ENCODE measurements at regions not wholly inside any gene's neighbourhood (a gene's known extent, or its start where the extent isn't known, plus 50 kb on each side); places are given as distances from the start of the nearest gene placed in this dataset.

DNA sequence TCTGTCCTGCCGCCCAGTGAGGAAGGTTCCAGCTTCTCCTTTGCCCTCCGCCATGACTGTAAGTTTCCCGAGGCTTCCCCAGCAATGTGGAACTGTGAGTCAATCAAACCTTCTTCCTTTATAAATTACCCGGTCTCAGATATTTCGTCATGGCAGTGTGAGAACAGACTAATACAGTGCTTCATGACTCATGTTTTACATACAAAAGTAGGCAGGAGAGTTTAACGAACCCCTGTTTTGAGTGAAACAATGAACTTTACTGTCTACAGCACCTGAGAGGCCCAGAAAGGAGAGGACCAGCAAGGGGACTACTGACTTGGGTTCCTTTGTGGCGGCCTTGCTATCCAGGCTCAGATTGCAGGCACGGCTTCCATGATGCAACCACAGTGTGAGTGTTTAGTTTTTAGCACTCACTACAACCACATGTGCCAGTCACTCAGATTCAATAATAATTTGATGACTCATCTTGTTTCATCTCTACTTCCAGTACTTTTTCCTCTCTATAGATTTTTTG is 139.1 kb upstream of the CLINT1 start:
- no peaks in the 10 kb centered on the region for H3K9me3 ChIP-seq
- no peak overlapping the region for H3K4me3 ChIP-seq
- H3K36me3 ChIP-seq, result no peaks in the 10 kb centered on the region
- H3K27me3 ChIP-seq, result no peaks in the 10 kb centered on the region
- no peak for DNase-seq (ENCODE audit: low spot score)
- no peak overlapping the region for H3K27ac ChIP-seq
- TF ChIP-seq, protein P1, sequence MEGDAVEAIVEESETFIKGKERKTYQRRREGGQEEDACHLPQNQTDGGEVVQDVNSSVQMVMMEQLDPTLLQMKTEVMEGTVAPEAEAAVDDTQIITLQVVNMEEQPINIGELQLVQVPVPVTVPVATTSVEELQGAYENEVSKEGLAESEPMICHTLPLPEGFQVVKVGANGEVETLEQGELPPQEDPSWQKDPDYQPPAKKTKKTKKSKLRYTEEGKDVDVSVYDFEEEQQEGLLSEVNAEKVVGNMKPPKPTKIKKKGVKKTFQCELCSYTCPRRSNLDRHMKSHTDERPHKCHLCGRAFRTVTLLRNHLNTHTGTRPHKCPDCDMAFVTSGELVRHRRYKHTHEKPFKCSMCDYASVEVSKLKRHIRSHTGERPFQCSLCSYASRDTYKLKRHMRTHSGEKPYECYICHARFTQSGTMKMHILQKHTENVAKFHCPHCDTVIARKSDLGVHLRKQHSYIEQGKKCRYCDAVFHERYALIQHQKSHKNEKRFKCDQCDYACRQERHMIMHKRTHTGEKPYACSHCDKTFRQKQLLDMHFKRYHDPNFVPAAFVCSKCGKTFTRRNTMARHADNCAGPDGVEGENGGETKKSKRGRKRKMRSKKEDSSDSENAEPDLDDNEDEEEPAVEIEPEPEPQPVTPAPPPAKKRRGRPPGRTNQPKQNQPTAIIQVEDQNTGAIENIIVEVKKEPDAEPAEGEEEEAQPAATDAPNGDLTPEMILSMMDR (IDR thresholded peaks at IDR 0.05), result no peak
- peaks cover 0 to 4% of the 10 kb centered on the region in 2 donors for H3K4me1 ChIP-seq

DNA sequence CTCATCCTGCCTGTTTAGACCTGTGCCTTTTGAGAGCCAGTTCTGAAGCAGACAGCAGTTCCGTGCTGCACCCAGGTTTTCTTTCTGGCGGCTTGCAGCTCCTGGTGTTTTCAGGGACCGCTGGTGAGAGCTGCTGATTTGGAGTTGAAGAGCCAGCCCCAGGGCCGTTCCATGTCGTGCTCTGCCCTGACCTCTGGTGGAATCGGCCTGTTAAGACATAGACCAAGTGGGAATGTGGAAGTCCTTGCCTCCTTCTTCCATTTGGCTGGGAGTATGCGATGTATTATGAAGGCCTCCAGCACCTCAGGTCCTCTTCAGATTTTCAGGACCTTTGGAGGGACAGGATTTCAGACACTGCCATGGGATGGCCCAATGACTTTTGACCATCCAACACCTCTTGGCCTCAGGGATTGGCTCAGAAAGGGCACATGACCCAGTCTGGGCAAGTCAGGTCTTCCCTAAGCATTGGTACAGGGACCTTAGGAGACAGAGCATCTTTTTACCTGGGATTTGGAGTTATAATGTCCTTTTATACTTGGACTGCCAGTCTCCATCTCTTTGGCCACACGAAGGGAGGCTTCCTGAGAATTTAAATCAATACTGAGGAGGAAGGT is 136.1 kb upstream of the CLINT1 start:
- Histone ChIP-seq H3K4me3 (no peak overlapping the region), H3K4me1 (peaks cover 0 to 4% of the 10 kb centered on the region in 2 donors), H3K9me3 (no peaks in the 10 kb centered on the region), H3K27ac (no peak overlapping the region), H3K36me3 (no peaks in the 10 kb centered on the region), H3K27me3 (no peaks in the 10 kb centered on the region)
- TF ChIP-seq, protein P1 (IDR thresholded peaks at IDR 0.05), result peak; percentile 62 to 86
- DNase-seq (ENCODE audit: low spot score), result peak; percentile 80

DNA sequence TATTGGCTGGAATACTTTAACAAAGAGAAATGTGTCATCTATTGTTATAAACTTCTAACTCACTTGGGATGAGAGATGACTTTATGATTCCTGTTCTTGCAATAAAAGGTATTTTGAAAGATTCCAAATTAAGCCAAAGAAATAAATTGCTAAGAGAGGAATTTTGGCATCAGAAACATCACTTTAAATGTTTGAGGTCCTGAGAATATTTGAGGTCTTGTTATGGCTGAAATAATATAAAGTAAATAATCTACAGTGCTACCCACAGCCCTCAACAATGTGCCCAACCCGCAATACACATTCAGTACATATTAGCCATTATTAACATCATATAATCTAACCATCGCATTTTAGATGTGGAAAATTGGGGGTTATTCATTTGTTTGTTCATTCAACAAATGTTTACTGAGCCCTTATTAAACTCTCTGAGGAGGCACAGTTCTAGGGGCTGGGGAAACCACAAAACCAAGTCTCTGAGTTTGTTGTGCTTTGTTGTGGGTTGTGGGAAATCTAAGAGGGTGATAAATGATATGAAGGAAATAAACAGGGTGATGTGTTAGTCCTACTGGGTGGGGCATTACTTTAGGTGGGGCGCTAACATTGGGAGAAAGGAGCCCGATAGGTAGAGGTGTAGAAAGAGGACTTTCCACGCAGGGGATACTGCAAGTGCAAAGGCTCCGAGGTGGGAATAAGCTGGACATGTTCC is 135.2 kb upstream of the CLINT1 start:
- Histone ChIP-seq H3K4me3 (no peak overlapping the region), H3K9me3 (no peaks in the 10 kb centered on the region), H3K36me3 (no peaks in the 10 kb centered on the region), H3K27me3 (no peaks in the 10 kb centered on the region), H3K4me1 (peaks cover 0 to 4% of the 10 kb centered on the region in 2 donors), H3K27ac (no peak overlapping the region)
- TF ChIP-seq, protein P1 (IDR thresholded peaks at IDR 0.05), result no peak
- no peak for DNase-seq (ENCODE audit: low spot score)

DNA sequence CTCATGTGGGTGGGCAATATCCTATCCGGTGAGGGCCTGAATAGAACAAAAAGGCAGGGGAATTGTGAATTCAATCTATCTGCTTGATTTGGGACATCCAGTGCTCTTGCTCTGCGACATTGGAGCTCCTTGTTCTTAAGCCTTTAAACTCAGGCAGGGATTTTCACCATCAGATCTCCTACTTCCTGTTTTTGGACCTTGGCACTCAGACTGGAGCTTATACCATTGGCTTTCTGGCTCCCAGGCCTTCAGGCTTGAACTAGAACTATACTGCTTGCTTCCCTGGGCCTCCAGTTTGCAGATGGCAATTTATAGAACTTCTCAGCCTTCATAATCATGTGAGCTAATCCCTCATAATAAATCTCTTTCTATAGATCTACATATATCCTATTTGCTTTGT is 134.3 kb upstream of the CLINT1 start:
- TF ChIP-seq, protein P1 (IDR thresholded peaks at IDR 0.05), result no peak
- Histone ChIP-seq H3K4me1 (peaks cover 0 to 4% of the 10 kb centered on the region in 2 donors), H3K4me3 (no peak overlapping the region), H3K27me3 (no peaks in the 10 kb centered on the region), H3K27ac (no peak overlapping the region), H3K36me3 (no peaks in the 10 kb centered on the region), H3K9me3 (no peaks in the 10 kb centered on the region)
- DNase-seq (ENCODE audit: low spot score), result no peak

DNA sequence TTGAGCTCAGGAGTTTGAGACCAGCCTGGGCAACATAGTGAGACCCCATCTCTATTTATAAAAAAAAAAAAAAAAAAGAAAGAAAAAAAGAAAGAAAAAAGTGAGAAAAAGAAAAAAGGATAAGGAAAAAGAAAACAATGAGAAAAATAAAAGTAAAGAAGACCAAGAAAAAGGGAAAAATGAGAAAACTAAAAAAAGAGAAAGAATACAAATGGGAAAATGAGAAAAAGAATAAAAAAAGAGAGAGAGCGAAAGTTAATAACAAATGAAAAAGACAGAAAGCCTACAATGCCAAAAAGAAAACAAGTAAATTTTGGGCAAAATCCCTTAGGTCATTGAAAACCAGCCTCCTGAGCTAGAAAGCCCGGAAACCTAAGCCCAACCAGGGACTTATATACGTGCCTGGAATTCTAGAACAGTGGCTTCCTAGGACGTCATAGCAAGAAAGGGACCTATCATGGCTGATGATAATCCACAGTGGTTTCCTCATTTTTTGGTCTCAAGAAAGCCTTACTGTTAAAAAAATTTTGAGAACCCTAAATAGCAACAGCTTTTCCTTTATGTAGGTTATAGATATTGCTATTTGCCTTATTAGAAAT is 131.7 kb upstream of the CLINT1 start:
- H3K9me3 ChIP-seq, result no peaks in the 10 kb centered on the region

More for the DNA sequence above, 131.7 kb upstream of the CLINT1 start:
- TF ChIP-seq, protein P1 (IDR thresholded peaks at IDR 0.05), result no peak
- no peaks in the 10 kb centered on the region for H3K27me3 ChIP-seq
- H3K4me1 ChIP-seq, result peaks cover 0 to 4% of the 10 kb centered on the region in 2 donors
- no peaks in the 10 kb centered on the region for H3K36me3 ChIP-seq
- no peak overlapping the region for H3K4me3 ChIP-seq
- no peak for DNase-seq (ENCODE audit: low spot score)
- no peak overlapping the region for H3K27ac ChIP-seq
